Activated effector memory CD4-positive, alpha-beta T cell treated with anti-CD3 and anti-CD28 coated beads, Interleukin-2, amount 50 U/mL, for 16 hours (primary cell): ENCODE measurements at regions not wholly inside any gene's neighbourhood (a gene's known extent, or its start where the extent isn't known, plus 50 kb on each side); places are given as distances from the start of the nearest gene placed in this dataset.

Experiments
- DNase-seq: peaks from one replicate; pipeline ENCODE4 v3.0.0-alpha.2; 2020

DNA sequence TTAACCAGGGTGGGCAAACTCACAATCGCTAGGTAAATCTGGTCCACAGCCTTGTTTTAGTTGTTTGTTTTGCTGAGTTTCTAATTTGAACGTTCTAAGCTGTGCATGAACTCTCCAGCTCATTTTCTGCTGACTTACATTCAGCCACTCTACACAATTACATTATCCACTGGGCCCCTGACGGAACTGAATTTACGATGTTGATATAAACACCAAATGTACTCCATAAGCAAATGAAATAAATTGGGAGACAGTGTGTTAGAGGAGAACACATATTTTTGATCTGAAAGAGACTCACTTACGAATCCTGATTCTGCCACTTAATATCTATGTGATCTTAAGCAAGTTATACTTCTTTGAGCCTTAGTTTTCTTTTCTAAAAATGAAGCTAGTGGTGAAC is 393.4 kb downstream of the ZNF608 start:
- no peak for DNase-seq

DNA sequence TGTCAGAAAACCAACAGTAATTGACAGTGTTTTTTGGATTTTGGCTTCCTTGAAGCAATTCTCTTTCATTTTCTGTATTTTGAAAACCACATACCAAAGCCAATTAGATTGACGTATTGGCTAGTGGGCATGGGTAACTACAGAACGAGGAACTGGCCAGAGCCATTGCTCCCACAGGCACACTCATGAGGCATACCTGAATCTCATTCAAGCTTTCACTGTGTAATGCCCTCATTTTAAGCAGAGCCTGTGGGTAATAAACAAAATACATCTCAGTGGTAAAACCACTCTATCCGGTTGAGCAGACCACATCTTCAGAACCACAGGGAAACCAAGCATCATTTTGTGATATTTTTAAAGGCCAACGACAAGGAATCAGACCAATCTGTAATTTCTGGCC is 394.1 kb downstream of the ZNF608 start:
- DNase-seq, result no peak

DNA sequence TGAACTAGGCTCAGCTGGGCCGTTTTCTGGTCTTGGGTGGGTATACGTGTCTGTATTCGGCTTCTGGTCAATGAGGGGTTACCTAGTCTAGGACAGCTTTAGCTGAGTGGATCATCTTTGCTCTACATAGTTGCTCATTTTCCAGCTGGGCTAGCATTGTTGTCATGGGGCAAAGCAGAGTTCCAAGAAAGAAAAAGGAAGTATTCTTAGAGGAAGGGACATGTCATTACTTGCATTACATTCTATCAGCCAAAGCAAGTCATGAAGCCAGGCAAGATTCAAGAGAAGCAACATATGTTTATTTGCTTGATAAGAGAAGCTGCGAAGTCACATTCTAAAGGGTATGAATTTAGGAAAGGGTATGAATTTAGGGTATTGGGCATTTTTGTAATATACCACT is 396.5 kb downstream of the ZNF608 start:
- DNase-seq, result no peak

DNA sequence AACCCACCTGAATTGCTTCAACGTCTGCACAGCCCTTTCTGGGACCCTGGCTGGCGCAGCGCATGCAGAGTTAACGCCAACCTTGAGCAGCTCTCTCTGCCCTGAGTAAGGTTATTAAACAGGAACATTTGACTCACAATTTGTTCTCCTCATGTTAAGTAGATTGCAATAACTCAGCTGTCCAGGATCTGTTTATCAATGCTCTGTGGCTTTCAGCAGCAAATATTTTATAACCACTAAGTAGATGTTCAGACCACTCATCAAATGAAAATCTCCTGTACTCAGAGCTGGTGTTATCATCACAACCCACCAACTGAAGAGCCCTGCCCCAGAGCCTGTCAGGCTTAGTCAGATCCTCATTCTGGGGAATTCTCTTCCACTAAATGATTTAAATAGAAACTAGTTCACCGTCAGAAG is 403.0 kb downstream of the ZNF608 start:
- no peak for DNase-seq

DNA sequence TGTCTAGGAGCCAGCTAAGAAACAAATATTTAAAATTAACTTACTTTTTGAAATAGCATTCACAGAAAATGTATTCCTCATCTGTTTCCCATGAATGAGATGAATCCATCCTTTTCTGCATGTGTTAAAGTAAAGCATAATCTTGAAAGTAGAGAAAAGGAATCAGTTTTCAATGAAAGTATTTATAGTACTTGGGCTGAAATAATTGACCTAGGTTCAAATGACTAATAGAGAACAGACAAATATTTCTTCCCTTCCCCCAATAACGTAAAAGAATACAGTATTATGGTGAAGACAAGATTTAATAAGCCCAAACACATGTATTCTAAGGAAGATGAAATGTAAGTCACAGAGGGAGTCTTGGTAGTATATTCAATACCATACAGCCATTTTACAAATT is 403.5 kb downstream of the ZNF608 start:
- no peak for DNase-seq

DNA sequence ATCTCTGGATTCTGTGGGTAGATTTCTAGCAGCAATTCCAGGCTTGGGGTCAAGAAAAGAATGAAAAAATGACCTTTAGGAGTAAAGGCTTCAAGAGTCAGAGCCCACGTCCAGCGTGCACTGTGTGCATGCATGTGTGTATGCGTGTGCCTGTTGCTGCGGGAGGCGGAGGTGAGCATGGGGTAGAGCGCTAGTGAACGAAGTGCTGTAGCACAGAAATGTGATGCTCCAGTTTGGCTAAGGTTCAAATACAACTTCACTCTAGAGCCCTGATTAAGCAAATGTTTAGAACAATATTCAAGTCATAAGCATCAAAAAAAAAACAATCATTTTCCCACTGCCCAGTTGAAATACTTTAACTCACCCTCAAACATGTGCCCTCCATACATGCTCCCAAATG is 403.9 kb downstream of the ZNF608 start:
- no peak for DNase-seq

DNA sequence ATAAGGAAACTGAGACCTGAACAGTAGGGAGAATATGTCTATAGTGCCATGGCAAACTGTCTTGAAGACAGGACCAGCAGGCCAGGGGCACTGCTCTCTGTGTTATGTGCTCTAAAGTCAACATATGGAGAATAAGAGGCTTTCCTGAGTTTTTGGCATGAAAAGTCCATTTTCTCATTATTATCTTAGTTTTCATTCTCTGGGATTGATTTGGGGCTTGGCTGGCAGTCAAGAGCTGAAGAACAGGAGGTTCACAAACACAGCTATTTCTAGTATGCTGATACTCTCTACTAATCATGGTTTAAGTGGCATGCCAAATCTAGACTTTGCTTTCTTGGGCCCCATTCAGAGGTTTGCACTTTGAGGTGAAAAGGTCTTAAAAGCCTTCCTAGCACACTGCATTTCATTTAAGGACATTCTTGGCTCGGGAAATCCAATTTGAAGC is 404.4 kb downstream of the ZNF608 start:
- no peak for DNase-seq

DNA sequence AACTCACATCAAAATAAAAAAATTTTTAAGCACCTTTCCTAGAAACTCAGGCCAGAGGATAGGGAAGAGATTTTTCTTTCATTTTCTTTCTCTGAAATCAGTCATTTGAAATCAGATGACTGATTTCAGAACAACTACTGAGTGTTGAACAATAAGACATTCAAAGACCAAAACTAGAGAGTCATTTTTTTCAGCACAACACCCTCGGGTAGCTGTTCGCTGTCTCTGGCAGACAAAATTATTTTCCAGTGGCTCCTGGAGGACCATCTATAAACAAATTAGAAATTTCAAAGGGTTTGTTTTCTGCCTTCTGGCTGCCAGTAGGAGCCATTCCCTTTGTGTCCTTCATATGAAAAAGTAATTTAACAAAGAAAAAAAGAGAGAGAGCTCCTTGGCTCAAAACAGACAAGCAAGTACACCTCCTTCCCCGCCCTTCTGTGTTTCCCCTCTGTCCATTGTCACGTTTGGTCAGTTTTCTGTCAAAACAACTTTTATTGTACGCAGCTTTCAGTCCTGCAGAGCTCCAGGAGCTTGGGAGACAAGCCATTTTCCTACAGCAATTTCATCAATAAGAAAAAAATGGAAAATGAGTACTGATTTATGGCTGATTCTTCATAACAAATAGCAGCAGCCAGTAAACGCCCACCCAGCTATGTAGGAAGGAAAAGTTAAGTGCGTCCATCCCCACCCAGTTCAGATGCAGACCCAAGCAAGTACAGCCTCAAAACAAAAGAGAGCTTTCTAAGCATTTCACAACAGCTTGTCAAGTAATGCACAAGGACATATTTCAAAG is 405.2 kb downstream of the ZNF608 start:
- DNase-seq, result no peak

DNA sequence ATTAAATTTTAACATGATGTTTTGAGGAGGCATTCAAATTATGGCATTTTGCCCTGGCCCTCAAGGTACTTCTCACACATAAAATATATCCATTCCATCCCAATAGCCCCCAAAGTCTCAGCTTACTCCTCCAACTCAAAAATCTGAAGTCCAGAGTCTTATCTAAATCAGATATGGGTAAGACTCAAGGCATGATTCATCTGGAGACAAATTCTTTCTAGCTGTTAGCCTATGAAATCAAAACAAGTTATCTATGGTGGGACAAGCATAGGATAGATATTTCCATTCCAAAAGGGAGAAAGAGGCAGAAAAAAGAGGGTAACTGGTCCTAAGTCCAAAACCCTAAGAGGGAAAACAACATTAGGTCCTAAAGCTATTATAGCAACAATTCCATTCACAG is 408.4 kb downstream of the ZNF608 start:
- DNase-seq, result no peak

DNA sequence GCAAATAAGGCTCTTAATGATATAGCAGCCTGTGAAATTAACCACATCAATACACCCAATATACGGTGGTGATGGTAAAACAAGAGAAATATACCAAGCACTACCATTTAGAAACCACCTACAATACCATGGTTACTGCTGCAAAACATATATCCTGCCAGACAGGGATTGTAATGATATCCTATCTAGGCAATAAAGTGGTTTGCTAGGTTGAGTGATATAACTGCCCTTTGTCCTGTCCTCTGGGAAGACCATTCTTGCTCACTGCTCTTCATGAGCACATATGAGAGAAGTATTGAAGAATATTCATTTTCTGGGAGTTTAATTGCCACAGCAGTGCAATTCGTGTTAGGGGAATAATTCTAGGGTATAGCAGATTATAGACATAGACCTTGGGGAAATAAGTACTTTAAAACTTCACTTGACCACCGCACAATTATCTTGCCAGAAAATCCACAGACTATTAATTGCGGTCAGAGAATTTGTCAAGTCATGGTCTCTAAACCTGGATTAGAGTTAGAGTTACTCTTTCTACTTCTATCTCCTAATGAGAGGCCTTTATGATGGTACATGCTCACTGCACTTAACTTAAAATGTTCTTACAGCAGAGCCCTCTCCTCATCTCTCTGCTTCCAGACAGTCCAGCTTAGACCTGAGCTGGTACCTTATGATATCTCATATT is 413.0 kb downstream of the ZNF608 start:
- no peak for DNase-seq

DNA sequence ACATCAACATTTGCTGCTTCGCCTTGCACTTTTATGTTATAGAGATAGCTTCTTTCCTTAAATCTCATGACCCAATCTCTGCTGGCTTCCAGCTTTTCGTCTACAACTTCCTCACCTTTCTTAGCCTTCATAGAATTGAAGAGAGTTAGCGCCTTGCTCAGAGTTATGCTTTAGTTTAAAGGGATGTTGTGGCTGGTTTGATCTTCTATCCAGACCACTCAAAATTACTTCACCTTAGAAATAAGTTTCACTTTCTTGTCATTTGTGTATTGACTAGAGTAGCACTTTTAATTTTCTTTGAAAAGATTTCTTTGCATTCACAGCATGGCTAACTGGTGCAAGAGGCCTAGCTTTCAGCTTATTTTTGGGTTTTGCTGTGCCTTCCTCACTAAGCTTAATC is 414.2 kb downstream of the ZNF608 start:
- DNase-seq, result no peak

DNA sequence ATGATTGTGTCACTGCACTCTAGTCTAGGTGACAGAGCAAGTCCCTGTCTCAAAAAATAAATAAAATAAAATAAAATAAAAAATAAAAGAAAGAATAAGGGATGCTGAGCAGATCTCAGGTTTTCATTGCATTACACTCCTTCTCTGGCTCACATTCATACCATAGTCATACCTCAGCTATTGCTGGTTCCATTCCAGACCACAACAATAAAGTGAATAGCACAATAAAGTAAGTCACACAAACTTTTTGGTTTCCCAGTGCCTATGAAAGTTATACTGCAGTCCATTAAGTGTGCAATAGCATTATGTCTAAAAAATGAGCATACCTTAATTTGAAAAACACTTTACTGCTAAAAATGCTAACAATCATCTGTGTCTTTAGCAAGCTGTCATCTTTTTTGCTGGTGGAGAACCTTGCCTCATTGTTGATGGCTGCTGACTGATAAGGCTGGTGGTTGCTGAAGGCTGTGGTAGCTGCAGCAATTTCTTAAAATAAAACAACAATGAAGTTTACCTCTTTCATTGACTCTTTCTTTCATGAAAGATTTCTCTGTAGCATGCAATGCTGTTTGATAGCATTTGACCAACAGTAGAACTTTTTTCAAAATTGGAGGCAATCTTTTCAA is 415.7 kb downstream of the ZNF608 start:
- DNase-seq, result no peak

DNA sequence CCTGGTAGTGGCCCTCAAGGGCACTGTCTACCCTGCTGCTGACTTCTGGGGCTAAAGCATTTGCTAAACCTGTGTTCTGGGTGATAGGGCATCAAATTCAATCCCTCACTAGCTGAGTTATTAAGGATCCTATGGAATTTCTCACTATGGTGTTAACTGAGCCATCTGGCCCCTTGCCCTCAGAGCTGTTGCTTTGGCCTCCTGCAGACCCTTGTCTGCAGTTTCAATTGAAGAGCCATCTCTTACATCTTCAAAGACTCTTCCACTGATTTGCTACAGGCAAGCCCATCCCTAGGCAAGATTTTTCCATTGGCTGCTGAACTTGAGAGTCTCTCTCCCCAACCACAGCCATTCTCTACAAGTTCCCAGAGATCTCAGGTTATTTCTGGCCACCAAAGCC is 418.2 kb downstream of the ZNF608 start:
- DNase-seq, result no peak

DNA sequence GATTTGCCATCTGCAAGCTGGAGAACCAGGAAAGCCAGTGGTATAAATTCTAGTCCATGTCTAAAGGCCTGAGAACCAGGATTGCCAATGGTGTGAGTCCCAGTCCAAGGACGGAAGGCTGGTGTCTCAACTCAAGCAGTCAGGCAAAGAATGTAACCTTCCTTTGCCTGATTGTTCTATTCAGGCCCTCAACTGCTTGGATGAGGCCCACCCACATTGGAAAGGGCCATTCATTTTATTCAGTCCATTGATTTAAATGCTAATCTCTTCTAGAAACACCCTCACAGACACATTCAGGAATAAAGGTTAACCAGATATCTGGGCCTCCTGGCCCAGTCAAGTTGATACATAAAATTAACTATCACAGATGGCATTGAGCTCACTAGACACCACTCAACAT is 427.8 kb downstream of the ZNF608 start:
- no peak for DNase-seq

DNA sequence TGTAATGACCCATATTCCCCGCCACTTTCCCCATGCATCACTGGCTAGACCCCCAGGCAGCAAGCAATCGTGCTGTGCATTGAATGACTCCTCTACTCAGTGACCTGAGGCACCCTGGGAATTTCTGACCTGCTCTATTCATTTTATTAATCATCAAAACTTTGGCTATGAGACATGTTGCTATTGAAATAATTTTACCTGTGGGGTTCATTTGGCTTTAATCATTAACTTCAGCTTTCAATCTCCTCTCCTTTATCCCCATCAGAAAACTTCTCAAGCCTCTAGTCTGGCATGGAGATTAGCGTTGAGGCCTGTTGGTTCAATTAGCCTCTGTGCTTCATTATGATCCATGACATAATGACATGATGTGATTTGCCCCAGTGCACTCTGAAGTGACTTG is 429.0 kb downstream of the ZNF608 start:
- DNase-seq, result no peak

DNA sequence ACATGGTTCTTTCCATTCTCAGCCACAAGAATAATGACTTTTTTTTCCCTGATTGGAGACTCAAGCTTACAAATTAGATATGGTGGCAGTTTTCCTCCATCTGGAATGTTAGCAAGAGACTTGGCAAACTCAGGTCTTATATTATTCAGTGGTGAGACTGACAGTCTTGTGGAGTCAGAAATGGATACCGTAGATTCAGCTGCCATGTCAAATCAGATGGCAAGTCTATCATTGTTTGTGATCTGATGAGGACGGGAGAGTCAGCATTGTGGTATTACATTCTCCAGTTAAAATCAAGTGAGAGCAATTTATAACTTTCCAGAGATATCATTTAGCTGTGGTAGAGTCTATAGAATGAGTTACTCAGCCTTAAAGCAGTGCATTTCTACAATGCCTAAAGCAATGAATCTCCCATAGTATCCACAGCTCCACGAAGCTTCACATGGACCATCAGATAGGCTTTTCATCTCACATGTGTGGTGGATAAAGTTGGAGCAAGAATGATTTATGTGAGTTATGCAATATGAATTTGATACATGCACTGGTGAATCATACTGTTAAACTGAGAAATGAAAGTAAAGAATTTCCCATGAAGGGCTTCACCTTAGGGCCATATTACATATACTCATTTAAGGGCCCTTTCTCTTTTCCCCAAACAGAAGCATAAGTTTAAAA is 430.6 kb downstream of the ZNF608 start:
- no peak for DNase-seq

DNA sequence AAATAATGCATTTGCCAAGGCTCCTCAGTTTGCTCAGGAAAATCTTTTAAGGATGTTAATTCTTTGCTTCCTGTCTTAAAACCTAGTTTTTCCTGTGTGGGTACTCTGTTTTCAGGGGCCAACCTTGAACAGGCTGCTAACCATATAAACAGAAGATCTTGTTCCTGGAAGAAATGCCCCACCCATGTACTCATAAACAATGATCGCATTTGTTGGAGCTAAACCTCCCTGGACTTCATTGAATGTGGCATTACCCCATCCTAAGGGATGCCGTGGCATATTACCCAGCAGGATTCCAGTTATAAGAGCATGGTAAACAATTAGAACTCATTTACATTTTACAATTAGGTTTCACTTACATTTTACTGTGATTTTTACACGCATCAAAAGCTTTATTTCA is 436.0 kb downstream of the ZNF608 start:
- no peak for DNase-seq

DNA sequence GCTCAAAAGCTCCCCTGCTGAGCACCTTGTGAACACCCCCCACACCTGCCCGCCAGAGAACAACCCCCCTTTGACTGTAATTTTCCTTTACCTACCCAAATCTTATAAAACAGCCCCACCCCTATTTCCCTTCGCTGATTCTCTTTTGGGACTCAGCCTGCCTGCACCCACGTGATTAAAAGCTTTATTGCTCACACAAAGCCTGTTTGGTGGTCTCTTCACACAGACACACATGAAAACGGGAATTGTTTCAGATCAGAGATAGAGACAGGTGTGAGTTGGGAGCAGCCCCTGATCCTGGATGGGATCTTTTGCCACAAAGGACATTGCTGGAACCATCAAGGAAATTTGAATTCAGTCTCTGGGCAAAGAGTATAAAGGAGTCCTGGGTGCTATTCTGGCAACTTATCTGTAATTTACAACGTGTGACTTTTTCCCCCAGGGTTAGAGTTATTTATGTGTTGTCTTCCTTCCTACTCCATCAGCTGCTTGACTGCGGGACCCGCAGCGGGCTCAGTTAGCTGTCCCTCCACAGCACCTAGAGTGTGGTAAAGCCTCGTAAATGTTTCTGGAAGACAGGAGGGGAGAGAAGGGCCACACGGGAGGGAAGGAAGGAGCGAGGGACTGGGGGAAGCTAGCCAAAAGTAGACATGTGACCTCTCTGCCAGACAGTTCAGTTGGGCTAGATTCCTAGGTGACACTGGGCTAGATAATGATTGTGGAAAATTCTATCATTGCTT is 437.0 kb downstream of the ZNF608 start:
- no peak for DNase-seq

DNA sequence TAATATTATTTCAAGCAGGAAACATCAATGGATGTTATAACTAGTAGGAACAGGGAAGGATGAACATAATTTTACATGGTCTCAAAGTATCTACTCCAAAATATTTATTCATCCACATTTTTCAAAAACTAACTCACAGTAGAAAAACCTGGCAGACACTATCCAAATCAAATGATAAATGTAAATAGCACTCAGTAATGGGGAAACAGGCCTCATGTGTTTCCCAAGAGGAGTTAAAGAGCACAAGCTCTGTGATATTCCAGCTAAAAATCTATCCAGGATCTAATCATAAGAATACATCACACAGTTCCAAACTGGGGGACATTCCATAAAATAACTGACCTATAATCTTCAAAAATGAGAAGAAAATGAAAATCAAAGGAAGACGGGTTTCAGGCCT is 443.1 kb downstream of the ZNF608 start:
- DNase-seq, result no peak

DNA sequence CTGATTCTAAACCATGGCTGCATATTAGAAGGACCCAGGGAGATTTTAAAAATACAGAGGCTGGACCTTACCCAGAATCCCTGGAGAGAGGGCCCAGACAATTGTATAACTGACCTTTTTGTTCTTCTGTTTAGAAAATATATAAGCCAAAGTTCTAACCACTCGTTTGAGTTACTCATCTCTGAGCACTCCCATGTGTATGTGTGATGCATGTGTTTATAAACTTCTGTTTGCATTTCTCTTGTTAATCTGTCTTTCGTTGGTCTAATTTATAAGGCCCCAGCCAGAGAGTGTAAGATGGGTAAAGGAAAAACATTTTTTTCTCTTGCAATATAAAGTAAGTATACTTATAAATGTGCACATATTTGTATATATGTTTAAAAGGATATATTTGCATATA is 443.9 kb downstream of the ZNF608 start:
- no peak for DNase-seq

DNA sequence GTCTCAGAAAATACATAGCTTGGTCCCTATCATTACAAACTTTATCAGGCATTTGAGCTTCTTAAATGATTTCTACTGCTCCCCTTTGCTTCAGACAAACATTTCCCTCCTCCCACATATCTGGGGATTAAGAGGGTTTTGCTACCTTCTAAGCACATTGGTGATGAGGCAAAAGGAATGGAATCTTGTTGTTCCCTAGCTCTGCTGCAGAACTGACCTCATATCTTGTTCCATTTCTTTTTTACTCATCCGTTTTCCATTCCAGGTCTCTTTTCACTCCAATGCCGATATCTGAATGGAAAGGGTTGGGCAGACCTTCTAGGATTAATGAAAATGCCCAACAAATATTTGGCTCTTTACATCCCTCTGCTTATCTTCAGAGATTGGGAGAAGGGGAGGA is 444.6 kb downstream of the ZNF608 start:
- no peak for DNase-seq

DNA sequence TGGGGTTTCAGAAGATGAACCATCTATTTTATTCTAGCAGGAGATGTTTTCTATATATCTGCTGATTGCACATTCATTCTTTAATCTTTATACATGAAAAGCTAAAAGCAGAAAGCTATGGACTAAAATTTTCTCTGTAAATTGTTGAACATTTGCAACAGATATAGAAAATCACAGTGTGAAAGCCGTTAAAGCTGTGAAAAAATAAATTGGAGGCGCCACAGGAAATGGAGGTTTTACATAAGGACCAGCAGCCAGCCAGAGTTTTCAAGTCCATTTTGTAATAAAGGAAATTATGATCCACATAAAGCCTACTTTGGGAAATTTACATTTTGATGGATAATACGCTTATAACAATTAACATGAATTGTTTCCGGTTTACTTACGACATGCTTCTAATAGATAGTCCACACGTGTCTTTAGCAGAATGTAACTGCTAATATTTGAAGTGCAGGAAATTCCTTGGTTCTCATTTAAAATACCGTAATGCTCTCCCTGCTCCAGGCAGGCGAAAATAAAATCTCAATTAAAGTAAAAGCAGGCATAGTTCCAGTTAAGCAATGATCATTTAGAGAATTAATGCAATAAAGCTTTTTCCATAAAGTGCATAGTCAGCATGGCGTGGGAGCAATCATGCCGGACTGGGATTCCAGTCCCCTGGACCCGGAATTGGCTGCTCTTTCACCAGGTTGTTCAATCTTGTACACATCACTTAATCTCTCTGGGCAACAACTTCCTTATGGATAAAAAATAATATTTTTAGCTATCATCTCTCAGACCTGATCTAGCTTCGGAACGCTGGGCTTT is 445.4 kb downstream of the ZNF608 start:
- DNase-seq, result no peak
